ENCODE measurements at regions not wholly inside any gene's neighbourhood (a gene's known extent, or its start where the extent isn't known, plus 50 kb on each side); places are given as distances from the start of the nearest gene placed in this dataset.

GRCh38 chr21:41076064-41076463, 91.9 kb upstream of the BACE2 start:
- no peaks in the 10 kb centered on the region for H4K20me1 ChIP-seq (ENCODE audit: insufficient read depth, low read depth, low read length)
- H3K4me1 ChIP-seq (ENCODE audit: low read length) = no peaks in the 10 kb centered on the region
- H3K4me2 ChIP-seq (ENCODE audit: low read depth, low read length, poor library complexity, severe bottlenecking) = no peak overlapping the region
- no peaks in the 10 kb centered on the region for H3K9me3 ChIP-seq (ENCODE audit: low read length)
- H3K27me3 ChIP-seq (ENCODE audit: low read length) = no peaks in the 10 kb centered on the region
- H3K9me2 ChIP-seq (replicated peaks; ENCODE audit: insufficient read depth, low read length) = no peaks in the 10 kb centered on the region
- no peak for DNase-seq
- H3K36me3 ChIP-seq (ENCODE audit: insufficient read depth, low read length) = no peaks in the 10 kb centered on the region
- H3K79me2 ChIP-seq (ENCODE audit: low read length) = no peaks in the 10 kb centered on the region
- no peak overlapping the region for H3K4me3 ChIP-seq (ENCODE audit: low read length)
- H3K27ac ChIP-seq (ENCODE audit: low read length) = no peak overlapping the region
- no peak overlapping the region for H3K9ac ChIP-seq (ENCODE audit: low read length)
- no peak overlapping the region for H2AFZ ChIP-seq (ENCODE audit: low read length)

- Histone ChIP-seq H3K79me2 (ENCODE audit: low read length) (no peaks in the 10 kb centered on the region), H3K27me3 (ENCODE audit: low read length) (no peaks in the 10 kb centered on the region), H3K4me1 (ENCODE audit: low read length) (no peaks in the 10 kb centered on the region), H3K9me2 (replicated peaks; ENCODE audit: insufficient read depth, low read length) (no peaks in the 10 kb centered on the region), H3K27ac (ENCODE audit: low read length) (no peak overlapping the region), H3K9ac (ENCODE audit: low read length) (no peak overlapping the region), H3K4me3 (ENCODE audit: low read length) (no peak overlapping the region), H3K9me3 (ENCODE audit: low read length) (no peaks in the 10 kb centered on the region), H3K4me2 (ENCODE audit: low read depth, low read length, poor library complexity, severe bottlenecking) (no peak overlapping the region), H4K20me1 (ENCODE audit: insufficient read depth, low read depth, low read length) (no peaks in the 10 kb centered on the region), H3K36me3 (ENCODE audit: insufficient read depth, low read length) (no peaks in the 10 kb centered on the region), H2AFZ (ENCODE audit: low read length) (no peak overlapping the region)
- no peak for DNase-seq
These were observed 88.8 kb upstream of the BACE2 start for GRCh38 chr21:41079159-41079558.

- no peaks in the 10 kb centered on the region for H3K79me2 ChIP-seq (ENCODE audit: low read length)
- H3K36me3 ChIP-seq (ENCODE audit: insufficient read depth, low read length) = no peaks in the 10 kb centered on the region
- no peaks in the 10 kb centered on the region for H4K20me1 ChIP-seq (ENCODE audit: insufficient read depth, low read depth, low read length)
- H3K4me1 ChIP-seq (ENCODE audit: low read length) = no peaks in the 10 kb centered on the region
- H3K9me2 ChIP-seq (replicated peaks; ENCODE audit: insufficient read depth, low read length) = no peaks in the 10 kb centered on the region
- H3K4me3 ChIP-seq (ENCODE audit: low read length) = no peak overlapping the region
- DNase-seq = no peak
- H3K27me3 ChIP-seq (ENCODE audit: low read length) = no peaks in the 10 kb centered on the region
- H3K9me3 ChIP-seq (ENCODE audit: low read length) = no peaks in the 10 kb centered on the region
- H2AFZ ChIP-seq (ENCODE audit: low read length) = no peak overlapping the region
- no peak overlapping the region for H3K27ac ChIP-seq (ENCODE audit: low read length)
- H3K9ac ChIP-seq (ENCODE audit: low read length) = no peak overlapping the region
- no peak overlapping the region for H3K4me2 ChIP-seq (ENCODE audit: low read depth, low read length, poor library complexity, severe bottlenecking)
These were observed 87.4 kb upstream of the BACE2 start for GRCh38 chr21:41080485-41081121.

DNA sequence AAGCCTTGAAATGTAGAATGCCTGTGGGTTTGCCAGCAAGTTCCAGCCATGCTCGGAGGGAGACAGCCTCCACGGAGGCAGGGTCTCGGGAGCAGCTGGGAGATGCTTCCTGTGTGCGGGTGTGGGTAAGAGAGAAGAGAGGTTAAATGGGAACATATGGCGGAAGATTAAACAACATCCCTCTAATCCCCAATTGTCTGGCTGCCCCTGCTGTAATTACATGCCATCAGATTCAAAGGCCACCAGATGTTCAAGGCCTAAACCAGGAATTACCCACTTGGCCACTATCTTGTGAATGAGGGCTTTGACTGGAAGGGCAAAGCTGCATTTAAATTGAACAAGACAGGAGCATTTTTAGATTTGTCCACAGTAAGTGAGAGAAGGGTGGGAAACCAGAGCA, 81.4 kb upstream of the BACE2 start:
- H4K20me1 ChIP-seq (ENCODE audit: insufficient read depth, low read depth, low read length) = no peaks in the 10 kb centered on the region
- no peak overlapping the region for H2AFZ ChIP-seq (ENCODE audit: low read length)
- no peaks in the 10 kb centered on the region for H3K4me1 ChIP-seq (ENCODE audit: low read length)
- H3K27me3 ChIP-seq (ENCODE audit: low read length) = no peaks in the 10 kb centered on the region
- no peak overlapping the region for H3K4me2 ChIP-seq (ENCODE audit: low read depth, low read length, poor library complexity, severe bottlenecking)
- H3K9ac ChIP-seq (ENCODE audit: low read length) = no peak overlapping the region
- H3K36me3 ChIP-seq (ENCODE audit: insufficient read depth, low read length) = no peaks in the 10 kb centered on the region
- no peaks in the 10 kb centered on the region for H3K9me2 ChIP-seq (replicated peaks; ENCODE audit: insufficient read depth, low read length)
- H3K27ac ChIP-seq (ENCODE audit: low read length) = no peak overlapping the region
- H3K79me2 ChIP-seq (ENCODE audit: low read length) = no peaks in the 10 kb centered on the region
- no peak overlapping the region for H3K4me3 ChIP-seq (ENCODE audit: low read length)
- H3K9me3 ChIP-seq (ENCODE audit: low read length) = no peaks in the 10 kb centered on the region
- no peak for DNase-seq

- Histone ChIP-seq H3K4me1 (ENCODE audit: low read length) (no peaks in the 10 kb centered on the region), H3K4me2 (ENCODE audit: low read depth, low read length, poor library complexity, severe bottlenecking) (no peak overlapping the region), H3K9ac (ENCODE audit: low read length) (no peak overlapping the region), H2AFZ (ENCODE audit: low read length) (no peak overlapping the region), H3K9me2 (replicated peaks; ENCODE audit: insufficient read depth, low read length) (no peaks in the 10 kb centered on the region), H4K20me1 (ENCODE audit: insufficient read depth, low read depth, low read length) (no peaks in the 10 kb centered on the region), H3K79me2 (ENCODE audit: low read length) (no peaks in the 10 kb centered on the region), H3K9me3 (ENCODE audit: low read length) (no peaks in the 10 kb centered on the region), H3K4me3 (ENCODE audit: low read length) (no peak overlapping the region), H3K36me3 (ENCODE audit: insufficient read depth, low read length) (no peaks in the 10 kb centered on the region), H3K27ac (ENCODE audit: low read length) (no peak overlapping the region), H3K27me3 (ENCODE audit: low read length) (no peaks in the 10 kb centered on the region)
- DNase-seq = no peak
These were observed 77.0 kb upstream of the BACE2 start for GRCh38 chr21:41090981-41091380.

DNA sequence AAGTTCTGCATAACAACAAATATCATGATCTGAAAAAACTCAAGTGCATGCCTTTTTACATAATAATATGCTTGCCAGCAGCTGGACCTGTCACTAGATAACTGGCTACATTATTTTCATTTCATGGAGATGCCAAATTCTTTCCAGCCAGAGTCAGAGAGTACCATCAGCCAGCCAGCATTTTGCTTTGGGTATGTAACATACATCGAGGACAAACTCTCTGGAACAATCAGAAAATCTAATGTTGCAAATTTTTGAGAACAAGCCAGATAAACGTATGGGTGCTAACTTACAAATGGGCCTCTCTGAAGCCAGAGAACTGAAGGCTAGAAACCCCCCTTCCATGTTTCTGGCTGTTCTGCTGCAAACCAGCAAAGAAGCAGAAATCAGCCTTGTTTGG, 76.3 kb upstream of the BACE2 start:
- no peak overlapping the region for H3K27ac ChIP-seq (ENCODE audit: low read length)
- no peak overlapping the region for H3K9ac ChIP-seq (ENCODE audit: low read length)
- no peaks in the 10 kb centered on the region for H3K4me1 ChIP-seq (ENCODE audit: low read length)
- H3K9me3 ChIP-seq (ENCODE audit: low read length) = no peaks in the 10 kb centered on the region
- no peak overlapping the region for H3K4me2 ChIP-seq (ENCODE audit: low read depth, low read length, poor library complexity, severe bottlenecking)
- H4K20me1 ChIP-seq (ENCODE audit: insufficient read depth, low read depth, low read length) = no peaks in the 10 kb centered on the region
- no peaks in the 10 kb centered on the region for H3K27me3 ChIP-seq (ENCODE audit: low read length)
- H3K79me2 ChIP-seq (ENCODE audit: low read length) = no peaks in the 10 kb centered on the region
- no peak overlapping the region for H3K4me3 ChIP-seq (ENCODE audit: low read length)
- H3K36me3 ChIP-seq (ENCODE audit: insufficient read depth, low read length) = no peaks in the 10 kb centered on the region
- DNase-seq = no peak
- H3K9me2 ChIP-seq (replicated peaks; ENCODE audit: insufficient read depth, low read length) = no peaks in the 10 kb centered on the region
- H2AFZ ChIP-seq (ENCODE audit: low read length) = no peak overlapping the region

DNA sequence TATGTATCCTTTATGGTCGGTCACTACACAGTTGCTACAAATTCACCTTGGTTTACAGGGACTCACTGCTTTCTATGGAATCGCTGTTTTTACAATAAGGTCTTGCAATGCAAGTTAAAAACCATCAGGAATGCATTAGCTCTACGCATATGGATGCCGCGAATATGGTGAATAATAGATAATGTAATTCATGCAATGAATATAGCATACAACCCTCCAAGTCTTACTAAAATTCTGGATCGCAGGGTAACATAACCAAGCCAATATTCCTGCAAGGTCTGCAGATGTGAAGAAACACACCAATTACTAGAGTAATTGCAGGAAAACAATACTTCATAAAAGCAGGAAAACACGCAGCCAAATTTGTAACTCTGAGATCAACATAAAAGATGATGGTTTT, 75.6 kb upstream of the BACE2 start:
- Histone ChIP-seq H3K79me2 (ENCODE audit: low read length) (no peaks in the 10 kb centered on the region), H3K4me1 (ENCODE audit: low read length) (no peaks in the 10 kb centered on the region), H3K4me3 (ENCODE audit: low read length) (no peak overlapping the region), H3K9ac (ENCODE audit: low read length) (no peak overlapping the region), H3K9me3 (ENCODE audit: low read length) (no peaks in the 10 kb centered on the region), H3K27me3 (ENCODE audit: low read length) (no peaks in the 10 kb centered on the region), H4K20me1 (ENCODE audit: insufficient read depth, low read depth, low read length) (no peaks in the 10 kb centered on the region), H3K36me3 (ENCODE audit: insufficient read depth, low read length) (no peaks in the 10 kb centered on the region), H3K4me2 (ENCODE audit: low read depth, low read length, poor library complexity, severe bottlenecking) (no peak overlapping the region), H3K27ac (ENCODE audit: low read length) (no peak overlapping the region), H2AFZ (ENCODE audit: low read length) (no peak overlapping the region), H3K9me2 (replicated peaks; ENCODE audit: insufficient read depth, low read length) (no peaks in the 10 kb centered on the region)
- no peak for DNase-seq

GRCh38 chr21:41095983-41096382, 72.0 kb upstream of the BACE2 start:
- no peaks in the 10 kb centered on the region for H4K20me1 ChIP-seq (ENCODE audit: insufficient read depth, low read depth, low read length)
- H3K4me2 ChIP-seq (ENCODE audit: low read depth, low read length, poor library complexity, severe bottlenecking) = no peak overlapping the region
- H3K9me2 ChIP-seq (replicated peaks; ENCODE audit: insufficient read depth, low read length) = no peaks in the 10 kb centered on the region
- no peak overlapping the region for H3K9ac ChIP-seq (ENCODE audit: low read length)
- no peak overlapping the region for H2AFZ ChIP-seq (ENCODE audit: low read length)
- no peaks in the 10 kb centered on the region for H3K9me3 ChIP-seq (ENCODE audit: low read length)
- no peaks in the 10 kb centered on the region for H3K79me2 ChIP-seq (ENCODE audit: low read length)
- no peaks in the 10 kb centered on the region for H3K27me3 ChIP-seq (ENCODE audit: low read length)
- H3K4me3 ChIP-seq (ENCODE audit: low read length) = no peak overlapping the region
- no peak for DNase-seq
- no peaks in the 10 kb centered on the region for H3K36me3 ChIP-seq (ENCODE audit: insufficient read depth, low read length)
- no peaks in the 10 kb centered on the region for H3K4me1 ChIP-seq (ENCODE audit: low read length)
- H3K27ac ChIP-seq (ENCODE audit: low read length) = no peak overlapping the region

GRCh38 chr21:41098076-41098475, 69.9 kb upstream of the BACE2 start:
- Histone ChIP-seq H4K20me1 (ENCODE audit: insufficient read depth, low read depth, low read length) (no peaks in the 10 kb centered on the region), H3K9me2 (replicated peaks; ENCODE audit: insufficient read depth, low read length) (no peaks in the 10 kb centered on the region), H3K9ac (ENCODE audit: low read length) (no peak overlapping the region), H3K4me1 (ENCODE audit: low read length) (no peaks in the 10 kb centered on the region), H3K27me3 (ENCODE audit: low read length) (no peaks in the 10 kb centered on the region), H3K4me2 (ENCODE audit: low read depth, low read length, poor library complexity, severe bottlenecking) (no peak overlapping the region), H3K9me3 (ENCODE audit: low read length) (no peaks in the 10 kb centered on the region), H3K4me3 (ENCODE audit: low read length) (no peak overlapping the region), H3K27ac (ENCODE audit: low read length) (no peak overlapping the region), H2AFZ (ENCODE audit: low read length) (no peak overlapping the region), H3K36me3 (ENCODE audit: insufficient read depth, low read length) (no peaks in the 10 kb centered on the region), H3K79me2 (ENCODE audit: low read length) (no peaks in the 10 kb centered on the region)
- DNase-seq = no peak
